ENCODE measurements at regions not wholly inside any gene's neighbourhood (a gene's known extent, or its start where the extent isn't known, plus 50 kb on each side); places are given as distances from the start of the nearest gene placed in this dataset.

- Mint-ChIP-seq H3K4me1 (peaks cover 9% of the 10 kb centered on the region), H3K9me3 (peaks cover 4% of the 10 kb centered on the region), H3K36me3 (ENCODE audit: low read depth) (no peaks in the 10 kb centered on the region), H3K27me3 (no peaks in the 10 kb centered on the region), H3K4me3 (no peak overlapping the region), H3K27ac (no peak overlapping the region)
- ChIA-PET POLR2A (no interaction called here), CTCF (no interaction called here)
- ATAC-seq (ENCODE audit: low read depth) (no peak), DNase-seq (no peak)
- no peak for TF ChIP-seq CTCF (IDR thresholded peaks at IDR 0.05)
- intact Hi-C loops (cut with micrococcal nuclease), result no loop called here
Observed at GRCh38 chrX:40406330-40406859, 174.4 kb upstream of the ATP6AP2 start.

GRCh38 chrX:40405399-40405798 is 175.4 kb upstream of the ATP6AP2 start:
- H3K4me1 Mint-ChIP-seq, result peaks cover 9% of the 10 kb centered on the region
- no peak for DNase-seq
- H3K27ac Mint-ChIP-seq, result no peak overlapping the region
- CTCF ChIA-PET, result no interaction called here
- H3K36me3 Mint-ChIP-seq (ENCODE audit: low read depth), result no peaks in the 10 kb centered on the region
- no peaks in the 10 kb centered on the region for H3K27me3 Mint-ChIP-seq
- intact Hi-C loops (cut with micrococcal nuclease), result no loop called here
- H3K9me3 Mint-ChIP-seq, result peaks cover 4% of the 10 kb centered on the region
- ATAC-seq (ENCODE audit: low read depth), result no peak
- no peak for TF ChIP-seq CTCF (IDR thresholded peaks at IDR 0.05)
- POLR2A ChIA-PET, result no interaction called here
- H3K4me3 Mint-ChIP-seq, result no peak overlapping the region

DNA sequence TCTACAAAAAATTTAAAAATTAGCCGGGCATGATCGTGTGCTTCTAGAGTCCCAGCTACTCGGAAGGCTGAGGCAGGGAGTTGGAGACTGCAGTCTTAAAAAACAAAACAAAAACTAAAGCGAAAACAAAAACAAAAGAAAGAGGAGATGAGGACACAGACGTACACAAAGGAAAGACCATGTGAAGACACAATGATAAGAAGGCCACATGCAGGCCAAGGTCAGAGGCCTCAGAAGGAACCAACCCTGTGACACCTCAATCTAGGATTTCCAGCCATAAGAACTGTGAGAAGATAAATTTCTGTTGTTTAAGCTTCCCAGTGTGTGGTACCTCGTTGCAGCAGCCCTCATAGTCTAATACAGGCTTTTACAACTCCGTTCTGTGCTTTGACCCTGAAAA is 177.0 kb upstream of the ATP6AP2 start:
- no peaks in the 10 kb centered on the region for H3K27me3 Mint-ChIP-seq
- peaks cover 9% of the 10 kb centered on the region for H3K4me1 Mint-ChIP-seq
- intact Hi-C loops (cut with micrococcal nuclease), result no loop called here
- ChIA-PET POLR2A (no interaction called here), CTCF (no interaction called here)
- peaks cover 2% of the 10 kb centered on the region for H3K9me3 Mint-ChIP-seq
- no peak for TF ChIP-seq CTCF (IDR thresholded peaks at IDR 0.05)
- ATAC-seq (ENCODE audit: low read depth) (no peak), DNase-seq (no peak)
- no peaks in the 10 kb centered on the region for H3K36me3 Mint-ChIP-seq (ENCODE audit: low read depth)
- no peak overlapping the region for H3K4me3 Mint-ChIP-seq
- no peak overlapping the region for H3K27ac Mint-ChIP-seq

DNA sequence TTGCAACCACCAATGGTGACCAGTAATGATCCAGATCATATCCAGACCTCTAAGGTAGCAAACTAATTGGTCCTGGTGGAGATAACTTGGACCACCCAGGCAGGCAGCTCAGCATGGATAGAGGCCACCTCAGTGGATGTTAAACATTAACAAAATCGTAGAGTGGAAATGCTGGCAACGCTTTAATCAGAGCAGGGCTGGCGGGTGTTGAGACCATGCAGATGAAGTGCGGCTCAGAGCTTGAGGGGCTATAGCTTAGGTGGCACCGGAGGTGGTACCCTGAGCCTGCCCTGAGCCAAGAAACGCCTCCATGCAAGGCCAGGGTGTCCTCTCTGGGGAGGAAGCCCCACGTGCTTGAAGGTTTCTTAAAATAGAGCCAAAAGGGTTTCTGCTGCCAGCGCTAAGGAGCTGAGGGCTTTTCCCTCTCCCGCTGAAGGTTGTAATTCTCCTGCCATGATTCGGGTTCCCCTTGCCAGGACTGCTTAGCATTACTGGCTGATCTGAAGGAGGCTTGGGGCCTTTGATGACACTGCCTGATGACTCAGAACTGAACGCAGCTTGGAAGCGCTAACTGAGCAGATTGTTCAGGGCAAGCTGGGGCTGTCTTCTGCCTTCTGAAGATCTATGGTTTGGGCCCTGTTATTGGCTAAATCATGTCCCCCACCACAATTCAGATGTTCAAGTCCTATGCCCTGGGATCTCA is 177.8 kb upstream of the ATP6AP2 start:
- peaks cover 2% of the 10 kb centered on the region for H3K9me3 Mint-ChIP-seq
- H3K27me3 Mint-ChIP-seq, result no peaks in the 10 kb centered on the region
- no peak for TF ChIP-seq CTCF (IDR thresholded peaks at IDR 0.05)
- H3K4me1 Mint-ChIP-seq, result peaks cover 9% of the 10 kb centered on the region
- ChIA-PET POLR2A (no interaction called here), CTCF (no interaction called here)
- intact Hi-C loops (cut with micrococcal nuclease), result no loop called here
- H3K27ac Mint-ChIP-seq, result no peak overlapping the region
- no peak overlapping the region for H3K4me3 Mint-ChIP-seq
- no peaks in the 10 kb centered on the region for H3K36me3 Mint-ChIP-seq (ENCODE audit: low read depth)
- DNase-seq (no peak), ATAC-seq (ENCODE audit: low read depth) (no peak)

GRCh38 chrX:40395102-40395501 is 185.7 kb upstream of the ATP6AP2 start:
- no peak for ATAC-seq (ENCODE audit: low read depth)
- Mint-ChIP-seq H3K9me3 (peaks cover 8% of the 10 kb centered on the region), H3K4me1 (no peaks in the 10 kb centered on the region), H3K27me3 (no peaks in the 10 kb centered on the region), H3K36me3 (ENCODE audit: low read depth) (no peaks in the 10 kb centered on the region), H3K4me3 (no peak overlapping the region), H3K27ac (no peak overlapping the region)
- POLR2A ChIA-PET, result no interaction called here
- no peak for DNase-seq
- no peak for TF ChIP-seq CTCF (IDR thresholded peaks at IDR 0.05)
- intact Hi-C loops (cut with micrococcal nuclease), result no loop called here
- CTCF ChIA-PET, result no interaction called here

All from activated B cell treated with CpG ODN at 0.5 μM for 24 hours (primary cell).